HG02759 (cell line): ENCODE measurements at regions not wholly inside any gene's neighbourhood (a gene's known extent, or its start where the extent isn't known, plus 50 kb on each side); places are given as distances from the start of the nearest gene placed in this dataset.

Experiments used
- ATAC-seq: cut with Tn5 transposase; IDR thresholded peaks from one replicate; pipeline ENCODE4 v1.9.1; 2021; ENCODE audit warnings: mild to moderate bottlenecking, moderate library complexity; ENCODE audit not compliant: unreplicated experiment

DNA sequence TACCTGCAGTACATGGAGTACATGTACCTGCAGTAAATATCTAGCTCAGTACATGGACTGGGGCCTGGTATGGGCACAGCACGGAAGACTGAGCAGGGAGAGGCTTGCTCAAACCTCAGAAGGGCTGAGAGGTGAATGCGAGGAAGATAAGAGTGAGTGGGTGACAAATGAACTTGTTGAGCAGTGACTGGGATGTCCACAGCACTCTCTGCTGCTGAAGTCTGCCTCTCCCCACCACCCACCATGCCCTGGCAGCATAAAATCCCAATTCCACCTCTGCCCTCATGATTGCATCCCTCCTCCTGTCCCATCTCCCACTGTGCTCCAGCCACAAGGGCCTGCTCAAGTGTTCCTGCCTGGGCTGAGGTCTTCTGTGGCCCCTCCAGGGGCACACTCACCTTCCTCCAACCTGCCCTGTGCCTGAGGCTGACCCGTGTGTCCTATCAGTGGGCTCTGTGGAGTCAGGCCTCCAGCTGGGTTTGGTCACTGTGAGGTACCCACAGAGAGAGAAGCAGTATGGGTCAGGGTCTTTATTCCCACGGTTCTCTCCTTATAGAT, 114.2 kb downstream of the FOXD2 start:
- no peak for ATAC-seq

DNA sequence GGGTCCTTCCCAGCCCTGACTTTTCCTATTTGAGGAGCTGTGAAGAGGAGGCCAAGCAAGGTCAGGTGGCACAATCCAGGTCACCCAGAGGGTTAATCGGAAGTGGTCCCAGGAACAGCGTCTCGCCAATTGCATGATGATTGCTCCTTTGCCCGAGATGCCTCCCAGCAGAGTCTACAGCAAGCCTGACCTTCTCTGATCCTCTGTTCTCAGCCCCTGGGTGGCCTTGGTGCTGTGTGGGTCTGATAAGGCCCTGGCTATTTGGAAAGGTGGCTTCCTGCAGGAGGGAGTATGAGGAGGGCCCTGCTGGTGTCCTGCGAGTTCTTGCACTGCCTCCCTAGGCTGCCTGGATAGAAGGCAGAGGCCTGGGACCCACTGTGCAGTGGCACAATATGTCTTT, 116.2 kb downstream of the FOXD2 start:
- no peak for ATAC-seq

DNA sequence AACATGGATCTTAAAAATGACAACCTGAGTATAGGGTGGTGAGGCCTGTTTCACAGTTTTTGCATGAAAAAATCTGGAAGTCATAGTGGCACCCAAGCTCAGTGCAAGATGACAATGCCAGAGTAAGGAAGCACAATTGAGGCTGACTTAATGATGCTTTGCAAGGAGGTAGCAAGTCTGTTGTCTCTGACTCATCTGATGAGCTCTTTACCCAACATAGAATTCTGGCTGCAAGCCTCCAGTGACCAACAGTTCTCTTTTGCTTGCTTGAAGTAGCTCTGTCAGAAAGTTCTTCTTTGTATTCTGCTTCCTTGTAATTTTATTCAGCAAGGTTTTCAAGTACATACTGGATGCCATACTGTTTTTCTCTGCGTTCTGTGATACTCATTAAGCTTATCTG, 117.1 kb downstream of the FOXD2 start:
- ATAC-seq = no peak

DNA sequence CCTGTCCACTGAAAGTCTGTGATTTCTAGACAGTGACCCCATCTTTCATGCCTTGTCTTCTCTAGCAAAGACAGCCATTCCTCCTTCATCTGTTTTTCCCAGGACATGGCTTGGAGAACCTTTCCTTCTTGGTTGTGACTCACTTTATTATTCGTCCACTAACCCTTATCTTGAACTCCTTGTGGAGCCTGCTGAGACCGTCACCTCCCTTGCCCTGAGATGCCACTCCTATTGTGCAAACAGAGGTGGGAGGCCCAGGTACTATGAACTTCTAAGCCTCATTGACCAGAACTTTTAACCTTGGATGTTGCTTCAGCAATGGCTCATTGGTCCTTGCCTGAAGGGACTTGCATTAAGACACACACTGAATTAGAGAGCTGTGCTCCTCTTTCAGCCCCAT, 117.5 kb downstream of the FOXD2 start:
- no peak for ATAC-seq

DNA sequence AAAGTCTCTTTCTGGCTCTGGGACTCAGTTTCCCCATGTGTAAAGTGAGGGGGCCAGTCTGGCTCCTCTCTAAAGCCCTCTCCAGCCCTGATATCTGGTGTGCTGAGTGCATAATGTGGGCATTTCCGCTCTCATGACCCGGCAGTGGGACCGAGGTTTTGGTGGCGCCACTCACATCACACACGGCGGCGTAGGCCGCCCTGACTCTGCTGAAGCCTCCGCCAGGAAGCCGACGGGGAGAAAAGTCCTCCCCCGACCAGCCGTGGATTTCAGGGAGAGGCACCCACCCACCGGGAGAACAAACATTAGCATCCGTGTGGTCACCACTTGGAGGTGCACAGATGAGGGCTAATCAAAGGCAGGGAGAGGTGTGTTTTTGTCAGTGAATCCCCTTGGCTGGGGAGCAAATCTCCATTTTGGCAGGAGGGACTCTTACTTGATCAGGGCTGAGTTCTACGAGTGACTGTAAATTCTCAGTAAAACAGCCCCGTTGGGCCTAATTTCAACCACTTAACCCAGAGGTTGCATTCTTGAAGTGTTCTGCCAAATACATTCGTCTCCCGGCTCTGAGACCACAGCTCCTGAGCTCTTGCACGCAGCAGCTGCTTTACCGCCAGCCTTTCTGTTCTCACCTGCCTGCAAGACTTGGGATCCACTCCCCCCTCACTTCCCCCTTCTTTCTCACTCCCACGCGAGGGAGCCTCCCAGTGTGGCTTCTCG, 118.2 kb downstream of the FOXD2 start:
- ATAC-seq = no peak

DNA sequence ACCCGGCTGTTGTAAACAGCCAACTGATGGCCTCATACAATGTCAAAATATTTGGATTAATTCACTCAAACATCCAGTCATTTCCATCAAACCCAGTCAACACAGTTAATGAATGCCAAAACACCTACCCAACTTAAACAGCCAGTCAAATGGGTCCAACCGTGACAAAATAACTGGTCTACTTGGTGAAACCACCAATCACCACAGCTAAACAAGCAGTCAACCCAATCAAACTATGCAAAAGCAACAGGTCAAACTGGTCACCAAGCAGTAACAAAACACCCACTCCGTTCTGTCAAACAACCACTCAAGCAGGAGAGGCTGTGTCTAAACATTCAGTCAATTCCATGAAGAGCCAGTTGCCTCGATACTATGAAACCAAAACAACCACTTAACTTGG, 119.2 kb downstream of the FOXD2 start:
- no peak for ATAC-seq

DNA sequence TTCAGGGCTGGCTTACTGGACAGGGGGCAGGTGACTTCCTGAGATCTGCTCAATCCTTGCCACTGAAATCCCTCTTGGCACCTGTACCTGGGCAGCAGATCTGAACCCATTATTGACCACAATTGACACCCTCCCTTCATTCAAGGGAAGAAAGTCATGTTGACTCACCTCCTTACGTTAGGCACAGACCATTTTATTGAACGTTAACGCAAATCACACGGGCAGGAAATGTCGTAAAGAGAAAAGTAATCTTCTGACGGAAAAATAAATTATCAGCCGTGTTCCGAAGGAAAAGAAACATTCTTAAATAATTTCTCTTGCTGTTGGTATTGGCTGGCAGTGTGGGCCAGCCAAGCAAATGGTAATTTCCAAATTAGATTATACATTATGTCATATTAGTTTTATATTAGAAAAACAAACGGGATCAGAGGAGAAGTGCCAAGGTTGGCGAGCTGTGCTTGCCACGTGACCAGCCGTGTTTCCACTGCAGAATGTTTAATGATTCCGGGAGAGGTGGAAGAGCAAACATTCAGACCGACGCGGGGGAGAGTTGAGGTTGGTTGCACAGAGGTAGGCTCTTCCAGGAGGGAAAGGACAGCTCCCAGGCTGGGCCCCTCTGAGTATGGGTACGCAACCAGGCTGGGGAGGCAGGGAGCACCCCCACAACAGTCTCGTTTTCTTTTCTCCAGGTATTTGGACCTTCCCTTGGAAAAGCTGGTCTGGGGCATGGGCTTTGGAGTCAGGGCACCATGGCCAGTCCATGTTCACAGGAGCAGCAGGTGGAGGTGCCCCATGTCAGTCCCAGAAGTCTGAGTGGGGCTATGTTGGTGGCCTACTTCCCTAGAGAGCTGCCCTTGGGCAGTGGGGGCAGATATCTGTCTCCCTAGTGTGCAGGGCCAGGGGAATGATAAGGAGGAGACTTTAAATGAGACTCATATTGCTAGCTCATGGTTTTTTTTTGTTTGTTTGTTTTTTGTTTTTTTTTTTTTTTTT, 121.1 kb downstream of the FOXD2 start:
- no peak for ATAC-seq

DNA sequence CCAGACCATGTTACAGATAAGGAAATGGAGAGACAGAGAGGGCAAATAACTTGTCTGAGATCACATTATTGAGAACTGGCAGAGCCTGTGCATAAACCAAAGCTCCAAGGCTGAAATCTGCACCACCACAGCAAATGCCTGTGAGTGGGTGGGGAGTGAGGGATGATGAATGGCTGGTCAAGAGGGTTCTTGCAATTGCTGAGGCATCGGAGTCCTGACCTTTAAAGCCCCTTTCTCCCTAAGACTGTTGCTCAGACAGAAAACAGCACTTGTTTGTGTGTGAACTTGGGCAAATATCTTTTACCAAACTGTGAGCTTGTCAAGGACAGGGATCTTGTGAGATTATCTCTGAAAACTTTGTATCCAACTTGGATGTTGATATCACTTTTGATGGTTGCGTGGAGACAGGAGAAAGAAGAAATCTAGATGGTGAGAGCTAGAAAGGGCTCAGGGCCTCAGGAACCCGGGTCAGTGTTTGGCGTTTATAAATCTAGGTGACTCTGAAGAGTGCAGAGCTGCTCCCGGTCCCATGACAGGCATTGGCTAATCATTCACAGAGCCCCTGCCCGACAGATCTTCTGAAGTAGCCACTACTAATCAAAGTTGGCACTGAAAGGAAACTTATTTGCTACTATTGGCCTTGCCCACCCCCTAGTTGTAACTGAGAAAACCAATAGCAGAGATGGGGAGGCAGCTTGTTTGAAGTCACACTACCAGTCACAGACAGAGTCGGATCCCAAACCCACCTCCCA, 122.3 kb downstream of the FOXD2 start:
- ATAC-seq = no peak

DNA sequence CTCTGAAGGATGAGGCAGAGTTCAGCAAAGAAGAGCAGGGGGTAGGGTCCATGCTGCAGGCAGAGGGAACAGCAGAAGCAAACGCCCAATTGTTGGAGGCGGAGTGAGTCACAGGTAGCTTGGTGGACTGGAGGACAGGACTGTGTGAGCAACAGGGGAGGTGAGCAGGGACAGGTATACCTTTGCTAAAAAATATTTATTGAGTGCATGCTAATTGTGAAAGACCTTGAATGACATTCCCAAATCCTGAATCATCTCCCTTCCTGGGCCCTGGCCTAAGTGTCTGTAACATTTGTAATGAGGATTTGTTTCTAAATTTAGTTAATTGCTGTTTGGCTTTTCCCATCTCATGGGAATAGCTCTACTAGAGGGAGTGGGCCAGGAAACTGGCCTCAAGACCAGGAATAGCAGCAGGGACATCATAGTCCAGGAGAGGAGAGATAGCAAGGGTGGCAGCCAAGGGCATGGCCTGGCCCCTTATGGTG, 123.7 kb downstream of the FOXD2 start:
- no peak for ATAC-seq

DNA sequence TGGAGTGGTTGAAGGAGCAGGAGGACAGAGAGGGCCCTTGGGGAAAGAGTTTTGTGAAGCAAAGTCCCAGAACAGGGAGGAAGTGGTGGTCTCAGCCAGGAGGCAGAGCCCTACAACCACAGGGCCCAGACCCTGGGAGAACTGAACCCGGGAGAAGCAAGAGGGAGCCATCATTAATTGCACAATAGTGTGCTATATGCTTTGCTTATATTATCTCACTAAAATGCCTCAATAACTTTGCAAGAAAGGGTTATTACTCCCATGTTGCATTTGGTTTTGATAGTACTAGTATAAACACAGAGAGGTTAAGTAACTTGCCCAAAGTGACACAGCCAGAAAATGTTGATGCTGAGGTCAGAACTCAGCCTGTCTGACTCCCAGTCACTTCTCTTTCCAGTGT, 124.3 kb downstream of the FOXD2 start:
- ATAC-seq = no peak

DNA sequence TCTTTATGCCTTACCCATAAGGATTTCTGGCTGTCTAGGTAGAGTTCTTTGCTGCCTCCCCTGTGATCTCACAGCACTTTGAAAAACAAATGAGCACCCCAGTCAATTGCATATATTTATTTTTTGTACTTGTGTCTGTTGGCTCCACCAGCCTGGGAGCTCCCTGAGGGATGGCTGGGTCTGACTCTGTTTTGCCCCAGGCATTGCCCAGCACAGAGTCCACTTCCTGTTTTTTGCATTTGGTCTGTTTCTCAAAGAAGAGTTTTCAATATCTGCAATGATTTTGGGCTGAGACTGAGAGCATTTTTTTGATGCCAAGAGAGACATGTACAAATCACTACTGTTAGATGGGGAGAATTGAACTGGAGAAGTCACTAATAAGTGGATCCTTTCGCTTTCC, 125.0 kb downstream of the FOXD2 start:
- no peak for ATAC-seq

DNA sequence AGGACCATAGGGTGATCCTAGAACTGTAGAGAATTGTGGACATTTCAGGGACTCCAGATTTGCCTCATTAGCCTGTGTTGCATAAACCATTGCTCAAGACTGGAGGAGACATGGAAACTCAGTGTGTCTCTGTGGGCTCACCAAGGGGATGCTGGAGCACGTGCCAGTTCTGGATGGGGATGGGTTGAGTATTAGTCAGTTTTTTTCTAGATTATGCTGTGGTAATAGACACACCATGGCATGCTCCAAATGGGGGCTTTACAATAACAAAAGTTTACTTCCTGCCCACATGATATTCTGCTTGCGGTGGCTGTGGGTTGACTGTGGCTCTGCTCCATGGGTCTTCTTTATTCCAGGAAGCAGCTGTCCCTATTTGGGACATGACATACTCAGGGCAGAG, 125.4 kb downstream of the FOXD2 start:
- ATAC-seq = no peak

DNA sequence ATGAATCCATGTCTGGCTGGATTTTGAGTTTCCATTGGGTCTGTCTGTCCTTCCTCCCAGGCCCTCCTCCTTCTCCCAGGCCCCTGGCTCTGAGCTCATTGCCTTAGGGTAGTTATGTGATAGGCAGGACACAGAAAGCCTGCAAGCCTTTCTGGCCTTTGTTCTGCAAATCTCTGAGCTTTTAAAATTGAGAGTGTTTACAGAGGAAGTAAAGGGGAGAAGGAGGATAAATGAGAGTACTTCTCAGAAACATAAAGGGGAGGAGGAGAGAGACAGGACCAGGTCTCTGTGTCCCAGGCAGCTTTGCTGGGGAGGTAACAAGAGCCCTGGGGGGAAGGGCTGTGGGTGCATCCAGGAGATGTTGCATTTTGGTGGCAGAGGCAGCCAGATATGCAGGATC, 126.7 kb downstream of the FOXD2 start:
- no peak for ATAC-seq

DNA sequence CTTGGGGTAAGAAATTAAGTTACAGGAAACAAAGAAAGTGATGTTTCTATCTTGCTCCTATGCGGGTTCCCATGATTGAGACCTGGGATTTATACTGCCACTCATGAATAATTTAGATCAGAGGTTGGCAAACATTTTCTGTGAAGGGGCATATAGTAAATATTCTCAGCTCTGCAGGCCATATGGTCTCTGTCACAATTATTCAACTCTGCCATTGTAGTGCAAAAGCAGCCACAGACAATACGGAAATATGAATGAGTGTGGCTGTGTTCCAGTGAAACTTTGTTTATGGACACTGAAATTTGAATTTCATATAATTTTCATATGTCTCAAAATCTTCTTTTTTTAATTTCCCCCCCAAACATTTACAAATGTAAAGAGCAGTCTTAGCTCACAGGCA, 127.2 kb downstream of the FOXD2 start:
- no peak for ATAC-seq

DNA sequence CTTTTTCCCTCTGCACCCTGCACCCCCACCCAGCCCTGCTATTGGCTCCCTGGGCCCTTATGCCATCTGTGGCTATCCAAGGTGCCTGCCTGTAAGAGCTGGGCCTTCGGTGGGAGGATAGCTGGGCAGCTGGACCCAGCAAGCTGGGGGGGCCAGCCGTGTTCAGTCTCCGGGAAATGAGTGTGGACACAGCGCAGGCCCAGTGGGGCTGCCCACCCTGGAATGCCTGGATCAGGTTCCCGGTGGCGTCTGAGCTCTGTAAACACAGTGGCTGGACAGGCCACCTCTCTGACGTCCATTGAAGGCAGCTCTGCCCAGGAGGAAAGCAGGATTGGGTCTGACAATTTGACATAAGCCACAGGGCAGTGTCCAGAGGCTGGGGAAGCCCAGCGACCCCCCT, 127.8 kb downstream of the FOXD2 start:
- ATAC-seq = no peak

DNA sequence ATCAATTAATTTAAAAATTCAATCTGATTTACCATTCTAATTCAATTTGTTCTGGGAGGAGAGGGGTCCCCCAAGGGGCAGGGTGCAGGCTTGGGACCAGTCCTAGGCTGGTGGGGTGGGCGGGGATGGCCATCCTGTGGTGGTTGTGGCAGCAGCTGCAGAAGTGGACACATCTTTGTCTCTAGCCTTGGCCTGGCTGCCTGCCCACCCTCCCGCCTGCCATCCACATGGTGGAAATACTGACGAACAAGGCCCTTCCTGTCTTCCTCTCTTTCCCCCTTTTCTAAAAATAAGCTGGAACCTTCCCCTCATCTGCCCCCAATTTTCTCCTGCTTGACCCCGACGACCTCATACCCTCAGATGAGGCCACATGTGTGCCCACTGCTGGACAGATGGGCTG, 130.9 kb downstream of the FOXD2 start:
- no peak for ATAC-seq

DNA sequence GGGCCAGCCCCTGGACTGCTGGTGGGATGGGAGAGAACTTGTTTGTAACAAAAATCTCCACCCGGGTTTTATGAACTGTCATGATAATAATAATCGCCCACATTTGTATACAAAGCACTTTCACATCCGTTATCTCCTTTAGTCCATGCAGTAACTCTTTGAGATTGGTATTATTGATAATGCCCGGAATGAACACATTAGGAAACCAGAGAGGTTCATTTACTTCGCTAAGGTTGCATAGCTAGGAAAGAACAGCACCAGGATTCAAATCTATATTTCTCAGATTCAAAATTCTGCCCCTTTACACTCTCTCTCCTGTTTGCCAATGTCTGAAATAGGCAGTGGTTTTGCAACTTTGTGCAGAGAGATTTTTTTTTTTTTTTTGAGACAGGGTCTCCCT, 131.4 kb downstream of the FOXD2 start:
- ATAC-seq = no peak

DNA sequence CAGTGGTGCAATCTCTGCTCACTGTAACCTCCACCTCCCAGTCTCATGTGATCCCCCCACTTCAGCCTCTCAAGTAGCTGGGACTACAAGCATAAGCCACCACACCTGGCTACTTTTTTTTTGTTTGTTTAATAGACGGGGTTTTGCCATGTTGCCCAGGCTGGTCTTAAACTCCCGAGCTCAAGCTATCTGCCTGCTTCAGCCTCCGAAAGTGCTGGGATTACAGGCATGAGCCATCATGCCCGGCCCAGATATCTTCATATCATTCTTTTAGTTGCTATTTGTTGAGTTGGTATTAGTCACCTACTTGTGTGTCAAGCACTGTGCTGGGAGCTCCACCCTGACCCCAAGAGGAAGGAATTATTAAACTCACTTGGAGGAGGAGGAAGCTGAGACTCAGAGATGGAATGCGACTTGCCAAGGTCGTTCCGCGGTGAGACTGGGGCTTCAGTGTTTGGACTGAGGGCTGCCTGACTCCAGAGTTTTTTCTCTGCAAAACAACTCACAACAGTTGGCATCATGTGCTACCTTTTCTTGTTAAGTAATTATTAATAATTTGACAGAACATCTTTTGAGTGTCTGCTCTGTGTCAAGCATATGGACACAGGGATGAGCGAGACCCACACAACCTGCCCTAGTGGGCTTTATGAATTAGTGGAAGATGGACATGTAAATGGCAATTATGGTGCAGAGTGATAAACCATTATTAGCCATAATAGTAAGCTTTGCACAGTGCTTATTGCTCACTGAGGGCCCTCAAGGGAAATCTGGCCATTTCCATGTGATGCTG, 132.0 kb downstream of the FOXD2 start:
- ATAC-seq = no peak

DNA sequence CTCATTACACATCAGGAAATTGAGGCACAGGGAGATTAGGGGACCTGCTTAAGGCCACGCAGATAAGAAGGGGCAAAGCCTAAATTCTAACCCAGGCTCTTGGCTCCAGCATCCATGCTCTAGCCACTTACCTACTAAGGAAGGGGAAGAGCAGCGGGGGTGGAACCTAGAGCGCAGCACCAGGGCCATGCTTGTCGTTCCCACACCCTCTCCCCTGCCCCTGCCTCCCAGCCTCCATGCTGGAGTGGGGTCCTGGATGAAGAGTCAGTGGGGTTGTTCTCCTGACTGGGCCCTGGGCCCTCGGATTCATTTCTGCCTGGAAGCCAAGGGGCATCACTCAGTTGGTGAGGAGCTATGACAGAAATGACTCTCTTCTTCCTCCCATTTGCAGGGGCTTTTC, 133.3 kb downstream of the FOXD2 start:
- no peak for ATAC-seq

DNA sequence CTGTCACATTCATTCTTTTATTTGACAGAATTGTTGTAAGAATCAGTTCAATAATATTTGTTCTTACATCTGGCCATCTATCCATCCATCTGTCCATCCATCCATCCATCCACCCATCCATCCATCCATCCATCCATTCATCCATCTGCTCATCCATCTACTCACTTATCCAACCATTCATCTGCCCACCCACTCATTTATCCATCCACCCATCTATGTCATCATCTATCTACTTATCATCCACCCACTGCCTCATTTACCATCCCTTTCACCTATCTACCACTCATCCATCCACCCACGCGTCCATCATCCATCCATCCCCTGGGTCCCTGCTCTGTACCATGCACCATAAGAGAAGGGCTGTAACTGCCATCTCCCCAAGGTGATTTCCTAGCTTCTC, 134.1 kb downstream of the FOXD2 start:
- no peak for ATAC-seq
